Right lobe of liver (tissue), 6 donors: ENCODE measurements at regions not wholly inside any gene's neighbourhood (a gene's known extent, or its start where the extent isn't known, plus 50 kb on each side); places are given as distances from the start of the nearest gene placed in this dataset.
A peak's percentile ranks its signal among the peaks of the same experiment; 100 is the strongest.

Source experiments
- ATAC-seq, 4 donors: fragments of 200-7000 bp; cut with Tn5 transposase; one replicate each; pipeline ENCODE4 v1.9.1; 2020; ENCODE audit warnings: mild to moderate bottlenecking in 4 of 4, moderate library complexity in 4 of 4
- DNase-seq, 3 donors: peaks; one replicate each; pipeline ENCODE4 v3.0.0-alpha.2; 2020
- H3K27ac ChIP-seq, 3 donors: fragments of 200-600 bp; one replicate each; pipeline ENCODE4 v1.8.0; 2022
- H3K27me3 ChIP-seq, 2 donors: fragments of 200-600 bp; one replicate each; pipeline ENCODE4 v1.8.0; 2022
- H3K36me3 ChIP-seq, 4 donors: fragments of 200-600 bp; sonication (generic) in 1 of 4; one replicate each; pipeline versions ENCODE4 v1.5.1 to v1.8.0; 2017 to 2022; ENCODE audit warnings: control low read depth in 1 of 4
- H3K4me1 ChIP-seq, 4 donors: fragments of 200-600 bp; sonication (generic) in 1 of 4; one replicate each; pipeline versions ENCODE4 v1.5.1 to v1.8.0; 2017 to 2022; ENCODE audit warnings: control low read depth in 1 of 4
- H3K4me3 ChIP-seq, 3 donors: fragments of 200-600 bp; one replicate each; pipeline ENCODE4 v1.8.0; 2022
- H3K9me3 ChIP-seq, 4 donors: fragments of 200-600 bp; sonication (generic) in 1 of 4; one replicate each; pipeline versions ENCODE4 v1.5.1 to v1.8.0; 2017 to 2022; ENCODE audit warnings: control low read depth in 1 of 4
- CTCF ChIP-seq, 4 donors: fragments of 200-600 bp in 3 of 4; fragments of 450-650 bp in 1 of 4; IDR thresholded peaks; one replicate each; pipeline versions ENCODE4 v1.5.1 to v1.8.0; 2016 to 2022; ENCODE audit warnings: antibody characterized with exemption in 4 of 4, mild to moderate bottlenecking in 2 of 4
- POLR2A ChIP-seq: fragments of 450-650 bp; IDR thresholded peaks from one replicate; pipeline ENCODE4 v1.6.1; 2017; ENCODE audit warnings: antibody characterized with exemption, mild to moderate bottlenecking
- WGBS: methylation state at CpG from one replicate; pipeline ENCODE4 v1.1.6; 2018; ENCODE audit warnings: low coverage, low lambda C conversion rate; ENCODE audit not compliant: insufficient coverage; ENCODE audit errors: missing lambda C conversion rate; 5-methylcytosine and 5-hydroxymethylcytosine counted together
- intact Hi-C, 2 donors: fragments of 100-400 bp; cut with DNase I; formaldehyde crosslinking; loops; one replicate each; pipeline versions ENCODE4 v1.11.2 to v1.14.1; 2022
- donor health status: DM: no; HTN: yes; CAD: no.
- donor health status: DM: no; HTN: no; CAD: no.
- donor health status: DM: no; HTN: no; CAD: no.
- donor health status: DM: no; HTN: yes; CAD: no.
- donor health status: DM: no; HTN: yes; CAD: no.

GRCh38 chr6:132952986-132953385, 138.6 kb downstream of the RPS12 start:
- no peaks in the 10 kb centered on the region for H3K4me1 ChIP-seq
- 50% methylated on average over 2 of the region's 3 CpGs for WGBS
- H3K36me3 ChIP-seq = no peaks in the 10 kb centered on the region
- no peak overlapping the region for H3K4me3 ChIP-seq
- DNase-seq (no peak), ATAC-seq (no peak)
- intact Hi-C loops = no loop called here
- H3K27me3 ChIP-seq = peaks cover 0 to 7% of the 10 kb centered on the region in 2 donors
- no peaks in the 10 kb centered on the region for H3K9me3 ChIP-seq
- no peak overlapping the region for H3K27ac ChIP-seq
- no peak for TF ChIP-seq CTCF (IDR thresholded peaks at IDR 0.05)
- no peak for TF ChIP-seq POLR2A

GRCh38 chr6:132954222-132954621, 139.9 kb downstream of the RPS12 start:
- intact Hi-C loops = no loop called here
- DNase-seq (no peak), ATAC-seq (no peak)
- TF ChIP-seq CTCF (IDR thresholded peaks at IDR 0.05) (no peak), POLR2A (no peak)
- Histone ChIP-seq H3K9me3 (no peaks in the 10 kb centered on the region), H3K4me1 (no peaks in the 10 kb centered on the region), H3K27ac (no peak overlapping the region), H3K36me3 (no peaks in the 10 kb centered on the region), H3K4me3 (no peak overlapping the region), H3K27me3 (peaks cover 0 to 7% of the 10 kb centered on the region in 2 donors)
- 57% methylated on average over 8 of the region's 9 CpGs for WGBS

- ATAC-seq (no peak), DNase-seq (no peak)
- Histone ChIP-seq H3K36me3 (no peaks in the 10 kb centered on the region), H3K27ac (no peak overlapping the region), H3K4me3 (no peak overlapping the region), H3K9me3 (no peaks in the 10 kb centered on the region), H3K27me3 (peaks cover 0 to 7% of the 10 kb centered on the region in 2 donors), H3K4me1 (no peaks in the 10 kb centered on the region)
- 59% methylated on average over 5 of the region's 5 CpGs for WGBS
- intact Hi-C loops = no loop called here
- no peak for TF ChIP-seq POLR2A
- no peak for TF ChIP-seq CTCF (IDR thresholded peaks at IDR 0.05)
These were observed 140.6 kb downstream of the RPS12 start for GRCh38 chr6:132954936-132955335.

- no peak overlapping the region for H3K4me3 ChIP-seq
- no peaks in the 10 kb centered on the region for H3K4me1 ChIP-seq
- ATAC-seq (peak in 1 of 4 donors; percentile 17), DNase-seq (no peak)
- H3K36me3 ChIP-seq = no peaks in the 10 kb centered on the region
- H3K9me3 ChIP-seq = no peaks in the 10 kb centered on the region
- H3K27ac ChIP-seq = no peak overlapping the region
- intact Hi-C loops = no loop called here
- WGBS = 16% methylated on average over 4 of the region's 4 CpGs
- TF ChIP-seq CTCF (IDR thresholded peaks at IDR 0.05) = no peak
- TF ChIP-seq POLR2A = no peak
- H3K27me3 ChIP-seq = peaks cover 0 to 7% of the 10 kb centered on the region in 2 donors
These were observed 145.4 kb downstream of the RPS12 start for GRCh38 chr6:132959639-132960326.
